Muscle of leg (tissue), 3 donors: ENCODE measurements at regions not wholly inside any gene's neighbourhood (a gene's known extent, or its start where the extent isn't known, plus 50 kb on each side); places are given as distances from the start of the nearest gene placed in this dataset.

Source experiments
- DNase-seq: peaks from one replicate; pipeline ENCODE4 v3.0.0; 2013
- H3K27ac ChIP-seq: one replicate; pipeline ENCODE4 v1.5.1; 2013; ENCODE audit warnings: mild to moderate bottlenecking, low read length, control low read depth
- H3K27me3 ChIP-seq: one replicate; pipeline ENCODE4 v1.6.1; 2013; ENCODE audit warnings: low read length; ENCODE audit not compliant: control insufficient read depth, insufficient read depth
- H3K36me3 ChIP-seq: one replicate; pipeline ENCODE4 v1.6.1; 2013; ENCODE audit warnings: low read length; ENCODE audit not compliant: control insufficient read depth, insufficient read depth
- H3K4me1 ChIP-seq: one replicate; pipeline ENCODE4 v1.6.1; 2013; ENCODE audit warnings: low read length; ENCODE audit not compliant: control insufficient read depth, insufficient read depth
- H3K4me3 ChIP-seq: one replicate; pipeline ENCODE4 v1.5.1; 2013; ENCODE audit warnings: low read length, control low read depth
- H3K9me3 ChIP-seq: replicated peaks from 2 replicates; pipeline ENCODE4 v1.6.1; 2013; ENCODE audit warnings: low read depth, low read length; ENCODE audit not compliant: control insufficient read depth
- WGBS: methylation state at CpG from one replicate; pipeline ENCODE4 v1.1.5; 2013; ENCODE audit warnings: missing lambda C conversion rate; ENCODE audit not compliant: insufficient coverage; 5-methylcytosine and 5-hydroxymethylcytosine counted together

- no peaks in the 10 kb centered on the region for H3K9me3 ChIP-seq
- no peak overlapping the region for H3K27ac ChIP-seq
- DNase-seq, result no peak
- WGBS, result no CpG with 5 or more reads among the region's 4 CpGs
- no peaks in the 10 kb centered on the region for H3K27me3 ChIP-seq
- H3K36me3 ChIP-seq, result no peaks in the 10 kb centered on the region
- H3K4me1 ChIP-seq, result no peaks in the 10 kb centered on the region
- H3K4me3 ChIP-seq, result no peak overlapping the region
These were observed 115.5 kb upstream of the KLF4 start for GRCh38 chr9:107605041-107605440.

GRCh38 chr9:107603281-107603680 is 113.7 kb upstream of the KLF4 start:
- H3K4me3 ChIP-seq, result no peak overlapping the region
- H3K27ac ChIP-seq, result no peak overlapping the region
- H3K4me1 ChIP-seq, result no peaks in the 10 kb centered on the region
- no peaks in the 10 kb centered on the region for H3K27me3 ChIP-seq
- WGBS, result 25% methylated on average over 2 of the region's 4 CpGs
- DNase-seq, result no peak
- no peaks in the 10 kb centered on the region for H3K9me3 ChIP-seq
- H3K36me3 ChIP-seq, result no peaks in the 10 kb centered on the region

GRCh38 chr9:107600060-107600573 is 110.5 kb upstream of the KLF4 start:
- no peak overlapping the region for H3K4me3 ChIP-seq
- no peaks in the 10 kb centered on the region for H3K9me3 ChIP-seq
- no peak for DNase-seq
- no peaks in the 10 kb centered on the region for H3K4me1 ChIP-seq
- H3K36me3 ChIP-seq, result no peaks in the 10 kb centered on the region
- no peak overlapping the region for H3K27ac ChIP-seq
- no peaks in the 10 kb centered on the region for H3K27me3 ChIP-seq
- 17% methylated on average over 1 of the region's 3 CpGs for WGBS

- no peak overlapping the region for H3K27ac ChIP-seq
- WGBS, result 86% methylated on average over 1 of the region's 7 CpGs
- H3K4me3 ChIP-seq, result no peak overlapping the region
- no peaks in the 10 kb centered on the region for H3K36me3 ChIP-seq
- H3K9me3 ChIP-seq, result no peaks in the 10 kb centered on the region
- H3K4me1 ChIP-seq, result no peaks in the 10 kb centered on the region
- no peaks in the 10 kb centered on the region for H3K27me3 ChIP-seq
- no peak for DNase-seq
These were observed 108.2 kb upstream of the KLF4 start for GRCh38 chr9:107597743-107598217.

- no peak overlapping the region for H3K27ac ChIP-seq
- no peak for DNase-seq
- no peaks in the 10 kb centered on the region for H3K4me1 ChIP-seq
- no peaks in the 10 kb centered on the region for H3K9me3 ChIP-seq
- H3K4me3 ChIP-seq, result no peak overlapping the region
- 100% methylated on average over 2 of the region's 3 CpGs for WGBS
- no peaks in the 10 kb centered on the region for H3K36me3 ChIP-seq
- H3K27me3 ChIP-seq, result no peaks in the 10 kb centered on the region
These were observed 105.5 kb upstream of the KLF4 start for GRCh38 chr9:107594908-107595530.

- no CpG with 5 or more reads among the region's 3 CpGs for WGBS
- Histone ChIP-seq H3K4me3 (no peak overlapping the region), H3K27ac (no peak overlapping the region), H3K27me3 (no peaks in the 10 kb centered on the region), H3K4me1 (peaks cover 3% of the 10 kb centered on the region), H3K36me3 (no peaks in the 10 kb centered on the region), H3K9me3 (no peaks in the 10 kb centered on the region)
- DNase-seq, result no peak
These were observed 103.8 kb upstream of the KLF4 start for GRCh38 chr9:107593224-107593870.

- Histone ChIP-seq H3K4me1 (peaks cover 3% of the 10 kb centered on the region), H3K4me3 (no peak overlapping the region), H3K9me3 (no peaks in the 10 kb centered on the region), H3K27ac (no peak overlapping the region), H3K27me3 (no peaks in the 10 kb centered on the region), H3K36me3 (no peaks in the 10 kb centered on the region)
- no peak for DNase-seq
- 86% methylated on average over 3 of the region's 7 CpGs for WGBS
These were observed 102.9 kb upstream of the KLF4 start for GRCh38 chr9:107592424-107592823.

- Histone ChIP-seq H3K36me3 (no peaks in the 10 kb centered on the region), H3K27ac (no peak overlapping the region), H3K9me3 (no peaks in the 10 kb centered on the region), H3K4me3 (no peak overlapping the region), H3K4me1 (peaks cover 3% of the 10 kb centered on the region), H3K27me3 (no peaks in the 10 kb centered on the region)
- WGBS, result no CpG with 5 or more reads among the region's 3 CpGs
- DNase-seq, result peak; percentile 46
These were observed 102.2 kb upstream of the KLF4 start for GRCh38 chr9:107591781-107592180.

- Histone ChIP-seq H3K36me3 (no peaks in the 10 kb centered on the region), H3K9me3 (no peaks in the 10 kb centered on the region), H3K27ac (no peak overlapping the region), H3K4me3 (no peak overlapping the region), H3K4me1 (peaks cover 3% of the 10 kb centered on the region), H3K27me3 (no peaks in the 10 kb centered on the region)
- DNase-seq, result no peak
- WGBS, result 86% methylated on average over 3 of the region's 6 CpGs
These were observed 98.8 kb upstream of the KLF4 start for GRCh38 chr9:107588393-107588792.

- H3K36me3 ChIP-seq, result no peaks in the 10 kb centered on the region
- peak overlapping the region; percentile 51 for H3K27ac ChIP-seq
- peaks cover 3% of the 10 kb centered on the region for H3K4me1 ChIP-seq
- 67% methylated on average over 21 of the region's 26 CpGs for WGBS
- peak overlapping the region; percentile 10 for H3K4me3 ChIP-seq
- no peak for DNase-seq
- no peaks in the 10 kb centered on the region for H3K9me3 ChIP-seq
- no peaks in the 10 kb centered on the region for H3K27me3 ChIP-seq
These were observed 97.8 kb upstream of the KLF4 start for GRCh38 chr9:107587191-107587963.
